Kidney epithelial cell (primary cell): ENCODE measurements at regions not wholly inside any gene's neighbourhood (a gene's known extent, or its start where the extent isn't known, plus 50 kb on each side); places are given as distances from the start of the nearest gene placed in this dataset.

ENCODE experiments used
- DNase-seq: peaks from one replicate; pipeline ENCODE4 v3.0.0-alpha.2; 2010; ENCODE audit warnings: low read depth
- H3K27me3 ChIP-seq: 2 replicates; pipeline ENCODE4 v1.6.0; 2011; ENCODE audit warnings: low read length; ENCODE audit not compliant: control insufficient read depth, insufficient read depth
- H3K36me3 ChIP-seq: 2 replicates; pipeline ENCODE4 v1.5.1; 2011; ENCODE audit warnings: low read length; ENCODE audit not compliant: control insufficient read depth, insufficient read depth
- H3K4me3 ChIP-seq: 2 replicates; pipeline ENCODE4 v1.5.1; 2011; ENCODE audit warnings: low read depth, mild to moderate bottlenecking, control low read depth, low read length
- TF ChIP-seq, protein P1 (sequence below): IDR thresholded peaks from 2 replicates; pipeline ENCODE4 v1.5.1; 2011; ENCODE audit warnings: mild to moderate bottlenecking, moderate library complexity, low read length, control low read depth, inconsistent platforms; ENCODE audit not compliant: insufficient read depth, poor library complexity, severe bottlenecking

DNA sequence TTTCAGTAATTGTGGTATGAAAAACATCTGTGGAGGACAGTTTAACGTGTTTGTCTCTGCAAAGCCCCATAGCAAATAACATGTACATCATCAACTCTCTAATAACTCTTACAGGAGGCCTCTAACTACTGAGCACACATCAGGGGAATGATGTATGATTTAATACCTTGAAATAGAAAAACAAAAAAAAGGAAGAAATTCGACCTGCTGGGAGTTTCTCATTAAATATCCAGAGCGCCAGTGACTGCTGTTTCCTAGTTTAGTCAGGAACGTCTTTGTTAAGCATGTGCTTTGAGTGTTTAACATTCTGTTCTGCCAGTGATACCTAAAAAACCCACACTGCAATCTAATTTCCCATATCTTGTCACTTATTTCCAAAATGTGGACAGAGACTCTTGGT lies 235.4 kb downstream of the PCDH20 start:
- DNase-seq = no peak
- TF ChIP-seq, protein P1, sequence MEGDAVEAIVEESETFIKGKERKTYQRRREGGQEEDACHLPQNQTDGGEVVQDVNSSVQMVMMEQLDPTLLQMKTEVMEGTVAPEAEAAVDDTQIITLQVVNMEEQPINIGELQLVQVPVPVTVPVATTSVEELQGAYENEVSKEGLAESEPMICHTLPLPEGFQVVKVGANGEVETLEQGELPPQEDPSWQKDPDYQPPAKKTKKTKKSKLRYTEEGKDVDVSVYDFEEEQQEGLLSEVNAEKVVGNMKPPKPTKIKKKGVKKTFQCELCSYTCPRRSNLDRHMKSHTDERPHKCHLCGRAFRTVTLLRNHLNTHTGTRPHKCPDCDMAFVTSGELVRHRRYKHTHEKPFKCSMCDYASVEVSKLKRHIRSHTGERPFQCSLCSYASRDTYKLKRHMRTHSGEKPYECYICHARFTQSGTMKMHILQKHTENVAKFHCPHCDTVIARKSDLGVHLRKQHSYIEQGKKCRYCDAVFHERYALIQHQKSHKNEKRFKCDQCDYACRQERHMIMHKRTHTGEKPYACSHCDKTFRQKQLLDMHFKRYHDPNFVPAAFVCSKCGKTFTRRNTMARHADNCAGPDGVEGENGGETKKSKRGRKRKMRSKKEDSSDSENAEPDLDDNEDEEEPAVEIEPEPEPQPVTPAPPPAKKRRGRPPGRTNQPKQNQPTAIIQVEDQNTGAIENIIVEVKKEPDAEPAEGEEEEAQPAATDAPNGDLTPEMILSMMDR = no peak
- Histone ChIP-seq H3K36me3 (no peaks in the 10 kb centered on the region), H3K4me3 (no peak overlapping the region), H3K27me3 (no peaks in the 10 kb centered on the region)

DNA sequence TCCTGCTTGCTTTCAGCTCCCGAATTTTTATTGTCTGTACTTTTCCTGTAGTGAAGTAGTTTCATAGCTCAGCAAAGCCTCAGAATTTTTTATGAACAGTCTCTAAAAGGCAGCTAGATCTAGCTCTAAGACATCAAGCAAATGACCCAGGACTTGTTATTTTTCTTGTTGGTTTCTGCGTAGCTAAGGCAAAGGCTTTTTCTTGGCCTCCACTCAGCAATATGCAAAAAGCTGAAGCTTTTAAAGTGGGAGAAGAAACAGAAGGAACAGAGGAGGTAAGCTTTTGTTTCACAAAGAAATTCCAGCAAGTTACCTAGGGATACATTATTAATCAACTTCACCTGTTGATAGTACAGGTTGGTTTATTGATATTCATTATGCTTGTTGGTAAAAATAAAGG lies 235.9 kb downstream of the PCDH20 start:
- Histone ChIP-seq H3K4me3 (no peak overlapping the region), H3K36me3 (no peaks in the 10 kb centered on the region), H3K27me3 (no peaks in the 10 kb centered on the region)
- no peak for DNase-seq
- TF ChIP-seq, protein P1 = no peak

DNA sequence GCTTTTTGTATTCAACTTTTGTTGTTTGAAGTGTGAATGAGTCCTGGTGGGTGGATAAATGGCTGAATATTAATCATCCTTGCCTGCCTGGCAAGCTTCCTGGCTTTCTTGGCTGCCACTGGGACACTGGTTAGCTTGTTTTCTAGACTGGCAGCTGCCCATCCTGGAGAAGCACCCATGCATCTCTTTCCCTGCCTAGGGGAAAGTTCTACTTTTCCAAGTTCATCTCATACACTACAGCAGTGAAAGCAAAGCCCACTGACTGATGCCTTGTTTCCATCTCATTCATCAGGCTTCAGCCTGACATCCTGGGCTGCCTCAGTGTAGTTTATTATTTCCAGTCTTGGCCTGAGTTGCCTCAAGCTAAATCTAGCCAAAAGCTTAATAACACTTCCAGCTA lies 244.8 kb downstream of the PCDH20 start:
- Histone ChIP-seq H3K4me3 (no peak overlapping the region), H3K36me3 (no peaks in the 10 kb centered on the region), H3K27me3 (no peaks in the 10 kb centered on the region)
- no peak for DNase-seq
- TF ChIP-seq, protein P1 = no peak

DNA sequence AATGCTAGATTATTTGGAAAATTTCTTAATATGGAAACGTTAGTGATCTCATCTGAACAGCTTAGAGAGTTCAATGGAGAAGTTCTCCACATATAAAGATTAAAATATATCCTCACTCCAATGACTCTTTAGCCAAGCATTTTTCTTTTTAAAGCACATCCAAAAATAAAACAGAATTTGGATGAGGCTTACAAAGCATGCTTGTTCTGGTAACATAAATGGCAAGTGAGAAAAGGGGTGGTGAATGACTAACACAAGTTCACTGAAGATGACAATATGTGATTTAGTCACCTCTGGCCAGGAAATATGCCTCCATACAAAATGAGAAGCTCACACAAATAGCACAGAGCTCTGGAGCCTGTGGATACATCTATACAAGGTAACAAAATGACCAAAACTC lies 253.0 kb downstream of the PCDH20 start:
- Histone ChIP-seq H3K4me3 (no peak overlapping the region), H3K27me3 (no peaks in the 10 kb centered on the region), H3K36me3 (no peaks in the 10 kb centered on the region)
- TF ChIP-seq, protein P1 = no peak
- no peak for DNase-seq

DNA sequence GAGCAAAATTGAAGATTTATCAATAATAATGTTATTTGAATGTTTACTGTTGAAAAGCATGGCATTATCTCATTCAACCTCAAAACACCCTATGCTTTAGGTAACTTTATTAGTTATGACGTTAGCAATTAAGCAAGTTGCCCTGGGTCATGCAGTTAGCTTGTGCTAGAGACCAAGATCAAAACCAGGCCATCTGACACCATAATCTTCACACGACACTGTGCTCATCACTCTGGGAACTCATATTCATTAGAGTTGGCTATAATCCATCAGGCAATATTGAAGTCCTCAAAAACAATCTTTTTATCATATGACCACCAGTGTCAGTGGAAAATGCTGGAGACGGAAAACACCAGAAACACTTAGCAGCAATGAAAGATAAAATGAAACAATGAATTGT lies 253.5 kb downstream of the PCDH20 start:
- Histone ChIP-seq H3K4me3 (no peak overlapping the region), H3K27me3 (no peaks in the 10 kb centered on the region), H3K36me3 (no peaks in the 10 kb centered on the region)
- TF ChIP-seq, protein P1 = no peak
- DNase-seq = no peak

DNA sequence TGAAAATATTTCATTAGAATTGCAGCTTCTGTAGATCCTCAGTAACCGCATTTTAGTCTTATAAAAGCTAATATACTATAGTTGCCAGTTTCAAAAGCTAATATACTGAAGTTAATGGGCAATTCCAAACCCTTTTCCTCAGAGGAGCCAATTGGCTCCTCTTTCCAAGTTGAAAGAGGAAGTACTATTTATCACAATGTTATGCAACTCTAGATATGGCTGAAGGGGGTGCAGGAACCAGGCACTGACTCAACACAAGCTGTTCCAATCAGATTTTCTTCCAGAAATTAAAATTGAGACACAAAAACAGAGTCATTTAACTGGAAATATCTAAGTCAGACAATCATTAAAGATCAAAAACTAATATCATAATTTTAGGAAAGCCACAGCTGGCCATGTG lies 258.9 kb downstream of the PCDH20 start:
- H3K27me3 ChIP-seq = no peaks in the 10 kb centered on the region
- no peaks in the 10 kb centered on the region for H3K36me3 ChIP-seq
- TF ChIP-seq, protein P1 = no peak
- no peak for DNase-seq
- H3K4me3 ChIP-seq = no peak overlapping the region
